ENCODE measurements at regions not wholly inside any gene's neighbourhood (a gene's known extent, or its start where the extent isn't known, plus 50 kb on each side); places are given as distances from the start of the nearest gene placed in this dataset.
"Not testable (repeated sequence)": the region's sequence is repeated elsewhere in the genome, so short reads cannot be mapped to it uniquely, and the experiment has no call there.

DNA sequence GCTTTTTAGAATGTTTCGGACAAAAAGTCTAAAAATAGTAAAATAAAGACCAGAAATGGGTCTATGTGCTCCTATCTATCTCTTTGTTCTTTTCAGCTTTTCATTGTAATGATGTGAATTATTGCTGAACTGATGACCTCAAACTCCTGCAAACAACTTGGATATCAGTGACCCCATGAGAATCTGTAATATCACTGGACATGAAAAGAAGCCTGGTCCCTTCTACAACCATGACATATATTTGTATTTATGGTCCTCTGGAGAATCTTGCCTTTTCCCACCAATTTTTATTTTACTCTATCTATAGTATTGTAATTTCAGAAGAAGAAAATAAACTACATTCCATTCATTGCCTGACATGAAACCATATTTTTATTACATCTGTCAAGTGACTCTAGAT, 740.7 kb upstream of the CA10 start:
- DNase-seq: no peak
- H3K4me3 ChIP-seq: no peak overlapping the region
- H3K27ac ChIP-seq: no peak overlapping the region
- no peaks in the 10 kb centered on the region for H3K27me3 ChIP-seq
- no peak for ATAC-seq
- H3K4me1 ChIP-seq: no peaks in the 10 kb centered on the region
- TF ChIP-seq, protein P1, sequence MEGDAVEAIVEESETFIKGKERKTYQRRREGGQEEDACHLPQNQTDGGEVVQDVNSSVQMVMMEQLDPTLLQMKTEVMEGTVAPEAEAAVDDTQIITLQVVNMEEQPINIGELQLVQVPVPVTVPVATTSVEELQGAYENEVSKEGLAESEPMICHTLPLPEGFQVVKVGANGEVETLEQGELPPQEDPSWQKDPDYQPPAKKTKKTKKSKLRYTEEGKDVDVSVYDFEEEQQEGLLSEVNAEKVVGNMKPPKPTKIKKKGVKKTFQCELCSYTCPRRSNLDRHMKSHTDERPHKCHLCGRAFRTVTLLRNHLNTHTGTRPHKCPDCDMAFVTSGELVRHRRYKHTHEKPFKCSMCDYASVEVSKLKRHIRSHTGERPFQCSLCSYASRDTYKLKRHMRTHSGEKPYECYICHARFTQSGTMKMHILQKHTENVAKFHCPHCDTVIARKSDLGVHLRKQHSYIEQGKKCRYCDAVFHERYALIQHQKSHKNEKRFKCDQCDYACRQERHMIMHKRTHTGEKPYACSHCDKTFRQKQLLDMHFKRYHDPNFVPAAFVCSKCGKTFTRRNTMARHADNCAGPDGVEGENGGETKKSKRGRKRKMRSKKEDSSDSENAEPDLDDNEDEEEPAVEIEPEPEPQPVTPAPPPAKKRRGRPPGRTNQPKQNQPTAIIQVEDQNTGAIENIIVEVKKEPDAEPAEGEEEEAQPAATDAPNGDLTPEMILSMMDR (IDR thresholded peaks at IDR 0.05): no peak
- intact Hi-C loops (cut with DNase I): no loop called here
- no peaks in the 10 kb centered on the region for H3K36me3 ChIP-seq
- H3K9me3 ChIP-seq: no peaks in the 10 kb centered on the region

GRCh38 chr17:52895272-52895671, 736.8 kb upstream of the CA10 start:
- intact Hi-C loops (cut with DNase I): no loop called here
- H3K27me3 ChIP-seq: no peaks in the 10 kb centered on the region

GRCh38 chr17:52892334-52892733, 733.8 kb upstream of the CA10 start:
- no peaks in the 10 kb centered on the region for H3K9me3 ChIP-seq
- no peaks in the 10 kb centered on the region for H3K27me3 ChIP-seq
- H3K27ac ChIP-seq: no peak overlapping the region
- TF ChIP-seq, protein P1 (IDR thresholded peaks at IDR 0.05): no peak
- H3K4me3 ChIP-seq: no peak overlapping the region
- H3K4me1 ChIP-seq: no peaks in the 10 kb centered on the region
- no peaks in the 10 kb centered on the region for H3K36me3 ChIP-seq
- intact Hi-C loops (cut with DNase I): no loop called here
- DNase-seq (no peak), ATAC-seq (no peak)

More at GRCh38 chr17:52895272-52895671, 736.8 kb upstream of the CA10 start:
- no peaks in the 10 kb centered on the region for H3K36me3 ChIP-seq
- TF ChIP-seq, protein P1 (IDR thresholded peaks at IDR 0.05): no peak
- H3K4me1 ChIP-seq: no peaks in the 10 kb centered on the region
- DNase-seq (no peak), ATAC-seq (no peak)
- no peak overlapping the region for H3K4me3 ChIP-seq
- no peak overlapping the region for H3K27ac ChIP-seq
- no peaks in the 10 kb centered on the region for H3K9me3 ChIP-seq

GRCh38 chr17:52885882-52886281, 727.4 kb upstream of the CA10 start:
- H3K27me3 ChIP-seq: peaks cover 0 to 23% of the 10 kb centered on the region in 2 donors
- DNase-seq: no peak
- TF ChIP-seq, protein P1 (IDR thresholded peaks at IDR 0.05): no peak
- no peaks in the 10 kb centered on the region for H3K36me3 ChIP-seq
- no peak overlapping the region for H3K27ac ChIP-seq
- no peak for ATAC-seq
- intact Hi-C loops (cut with DNase I): no loop called here
- no peaks in the 10 kb centered on the region for H3K9me3 ChIP-seq
- no peak overlapping the region for H3K4me3 ChIP-seq
- H3K4me1 ChIP-seq: no peaks in the 10 kb centered on the region

DNA sequence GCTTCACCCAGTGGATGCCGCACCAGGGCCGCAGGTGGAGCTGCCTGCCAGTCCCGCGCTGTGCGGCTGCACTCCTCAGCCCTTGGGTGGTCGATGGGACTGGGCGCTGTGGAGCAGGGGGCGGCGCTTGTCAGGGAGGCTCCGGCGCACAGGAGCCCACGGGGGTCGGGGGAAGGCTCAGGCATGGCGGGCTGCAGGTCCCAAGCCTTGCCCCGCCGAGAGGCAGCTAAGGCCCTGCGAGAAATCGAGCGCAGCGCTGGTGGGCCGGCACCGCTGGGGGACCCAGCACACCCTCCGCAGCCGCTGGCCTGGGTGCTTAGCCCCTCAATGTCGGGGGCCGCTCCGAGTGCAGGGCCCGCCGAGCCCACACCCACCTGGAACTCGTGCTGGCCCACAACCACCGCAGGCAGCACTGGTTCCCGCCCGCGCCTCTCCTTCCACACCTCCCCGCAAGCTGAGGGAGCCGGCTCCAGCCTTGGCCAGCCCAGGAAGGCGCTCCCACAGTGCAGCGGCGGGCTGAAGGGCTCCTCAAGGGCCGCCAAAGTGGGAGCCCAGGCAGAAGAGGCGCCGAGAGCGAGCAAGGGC, 725.5 kb upstream of the CA10 start:
- peak in 3 of 4 donors; percentile 7 to 71 (median 36) for DNase-seq
- H3K4me1 ChIP-seq; H3K36me3 ChIP-seq; intact Hi-C loops (cut with DNase I); H3K4me3 ChIP-seq; H3K27ac ChIP-seq; H3K9me3 ChIP-seq: not testable (repeated sequence)
- H3K27me3 ChIP-seq: peaks cover 0 to 23% of the 10 kb centered on the region in 2 donors
- peak; percentile 50 for ATAC-seq

GRCh38 chr17:52846767-52847166, 688.3 kb upstream of the CA10 start:
- H3K9me3 ChIP-seq, DNase-seq, H3K27ac ChIP-seq, ATAC-seq, H3K4me3 ChIP-seq, H3K27me3 ChIP-seq, H3K36me3 ChIP-seq, H3K4me1 ChIP-seq: not testable (repeated sequence)
- intact Hi-C loops (cut with DNase I): loop anchor here in 1 of 2 donors (10.0 kb wide), 1 partner anchor 62 kb away; no protein-coding TSS in a partner anchor

Data from left lung (tissue), 4 donors.